GM12873 (cell line): ENCODE measurements at regions not wholly inside any gene's neighbourhood (a gene's known extent, or its start where the extent isn't known, plus 50 kb on each side); places are given as distances from the start of the nearest gene placed in this dataset.

Experiments used
- CTCF ChIP-seq: IDR thresholded peaks from 2 replicates; pipeline ENCODE4 v1.5.1; 2012; ENCODE audit warnings: low read depth, mild to moderate bottlenecking, moderate library complexity, low read length, control low read depth; ENCODE audit not compliant: insufficient read depth; ENCODE audit errors: missing control alignments

- no peak for TF ChIP-seq CTCF
These were observed 97.9 kb upstream of the UST start for GRCh38 chr6:148648754-148649453.

DNA sequence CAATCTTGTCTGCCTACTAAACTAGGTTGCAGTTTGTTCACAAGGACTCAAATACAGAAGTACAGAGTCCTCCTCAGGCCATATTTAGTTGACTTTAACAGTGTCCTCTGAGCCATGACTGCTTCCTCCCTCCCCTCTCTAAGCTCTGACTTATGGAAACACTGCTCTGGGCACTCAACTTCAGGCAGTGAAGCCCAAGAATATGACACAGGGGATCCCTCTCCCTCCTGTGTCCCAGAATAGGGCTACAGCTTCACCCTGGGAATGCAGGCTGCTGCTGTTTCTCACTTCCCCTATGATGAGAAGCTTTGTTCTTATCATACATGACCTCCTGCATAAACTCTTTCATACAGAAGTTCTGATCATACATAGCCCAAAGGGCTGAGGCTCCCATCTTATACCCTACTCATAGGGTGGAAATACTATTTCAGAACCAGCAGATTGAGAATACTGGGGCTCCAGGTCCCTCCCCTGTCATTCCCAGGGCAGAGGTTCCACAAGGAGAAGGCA lies 97.3 kb upstream of the UST start:
- no peak for TF ChIP-seq CTCF

- no peak for TF ChIP-seq CTCF
These were observed 95.8 kb upstream of the UST start for GRCh38 chr6:148650941-148651505.

GRCh38 chr6:148652205-148652604 lies 94.6 kb upstream of the UST start:
- no peak for TF ChIP-seq CTCF

GRCh38 chr6:148653138-148653776 lies 93.6 kb upstream of the UST start:
- TF ChIP-seq CTCF = no peak

DNA sequence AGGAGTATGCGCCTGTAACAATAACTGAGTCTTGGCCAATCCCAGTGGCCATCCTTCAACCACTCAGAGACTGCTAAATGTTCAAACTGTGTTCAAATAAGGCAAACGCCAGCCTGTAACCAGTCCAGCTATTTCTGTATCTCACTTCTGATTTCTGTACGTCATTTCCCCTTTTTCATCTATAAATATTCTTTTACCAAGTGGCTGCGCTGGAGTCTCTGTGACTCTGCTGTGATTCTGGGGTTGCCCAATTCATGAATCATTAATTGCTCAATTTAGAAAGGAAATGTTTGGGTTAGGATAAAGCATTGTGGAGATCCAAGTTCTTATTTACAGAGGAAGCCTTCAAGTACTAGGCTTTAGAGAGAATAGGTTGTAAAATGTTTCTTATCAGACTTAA lies 89.8 kb upstream of the UST start:
- no peak for TF ChIP-seq CTCF

GRCh38 chr6:148658681-148659430 lies 88.0 kb upstream of the UST start:
- no peak for TF ChIP-seq CTCF
